NCI-H1092 treated with DMSO at 0.1 percent for 48 hours (cell line): ENCODE measurements at regions not wholly inside any gene's neighbourhood (a gene's known extent, or its start where the extent isn't known, plus 50 kb on each side); places are given as distances from the start of the nearest gene placed in this dataset.
"Not testable (repeated sequence)": the region's sequence is repeated elsewhere in the genome, so short reads cannot be mapped to it uniquely, and the experiment has no call there.

Experiments
- DNase-seq: peaks from one replicate; lab custom pipeline; 2025; lab: John Stamatoyannopoulos, UW

GRCh38 chr4:181820553-181820952 is 422.6 kb upstream of the TENM3 start:
- DNase-seq: peak; percentile 64

- peak; percentile 84 for DNase-seq
These were observed 421.9 kb upstream of the TENM3 start for GRCh38 chr4:181821039-181822004.

GRCh38 chr4:181822005-181822375 is 421.2 kb upstream of the TENM3 start:
- DNase-seq: peak; percentile 75

GRCh38 chr4:181823183-181823582 is 420.0 kb upstream of the TENM3 start:
- DNase-seq: no peak

- no peak for DNase-seq
These were observed 419.6 kb upstream of the TENM3 start for GRCh38 chr4:181823645-181824044.

GRCh38 chr4:181825564-181825963 is 417.6 kb upstream of the TENM3 start:
- DNase-seq: no peak

- no peak for DNase-seq
These were observed 416.0 kb upstream of the TENM3 start for GRCh38 chr4:181827246-181827645.

- DNase-seq: no peak
These were observed 412.7 kb upstream of the TENM3 start for GRCh38 chr4:181830404-181831035.

- DNase-seq: no peak
These were observed 409.1 kb upstream of the TENM3 start for GRCh38 chr4:181834071-181834470.

GRCh38 chr4:181835348-181835747 is 407.9 kb upstream of the TENM3 start:
- DNase-seq: no peak

GRCh38 chr4:181838253-181838652 is 404.9 kb upstream of the TENM3 start:
- DNase-seq: no peak

- not testable (repeated sequence) for DNase-seq
These were observed 399.4 kb upstream of the TENM3 start for GRCh38 chr4:181843797-181844196.

GRCh38 chr4:181845617-181846016 is 397.6 kb upstream of the TENM3 start:
- no peak for DNase-seq

GRCh38 chr4:181846934-181847333 is 396.3 kb upstream of the TENM3 start:
- no peak for DNase-seq

- DNase-seq: no peak
These were observed 394.8 kb upstream of the TENM3 start for GRCh38 chr4:181848357-181848756.

- DNase-seq: no peak
These were observed 393.7 kb upstream of the TENM3 start for GRCh38 chr4:181849472-181849871.

GRCh38 chr4:181853881-181854511 is 389.2 kb upstream of the TENM3 start:
- DNase-seq: no peak

- DNase-seq: no peak
These were observed 387.9 kb upstream of the TENM3 start for GRCh38 chr4:181855307-181855706.

GRCh38 chr4:181857471-181857870 is 385.7 kb upstream of the TENM3 start:
- DNase-seq: not testable (repeated sequence)

- DNase-seq: no peak
These were observed 384.5 kb upstream of the TENM3 start for GRCh38 chr4:181858741-181859140.

- no peak for DNase-seq
These were observed 383.8 kb upstream of the TENM3 start for GRCh38 chr4:181859439-181859838.

- DNase-seq: no peak
These were observed 383.0 kb upstream of the TENM3 start for GRCh38 chr4:181860157-181860556.

- DNase-seq: no peak
These were observed 382.5 kb upstream of the TENM3 start for GRCh38 chr4:181860668-181861067.
